ENCODE measurements at regions not wholly inside any gene's neighbourhood (a gene's known extent, or its start where the extent isn't known, plus 50 kb on each side); places are given as distances from the start of the nearest gene placed in this dataset.

DNA sequence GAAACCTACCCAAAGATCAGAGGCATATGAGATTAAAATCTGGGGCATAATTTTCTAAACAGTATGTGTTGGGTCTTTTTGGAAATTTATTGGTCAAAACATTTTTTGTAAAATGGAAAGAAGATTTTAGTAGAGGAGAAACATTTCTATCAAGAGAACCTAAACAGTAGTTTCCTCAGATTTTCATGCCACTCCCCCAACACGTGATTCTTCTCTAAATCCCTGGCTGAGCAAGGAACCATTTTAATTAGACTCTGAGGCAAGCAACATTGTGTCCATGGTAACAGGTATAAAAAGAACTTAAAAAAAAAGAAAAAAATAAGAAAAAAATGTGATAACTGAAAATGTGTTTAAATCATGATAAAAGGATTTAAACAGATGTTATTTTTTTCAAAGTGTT is 1105.2 kb upstream of the ZEB2 start:
- Mint-ChIP-seq H3K27ac (no peak overlapping the region), H3K4me1 (ENCODE audit: low read depth) (no peaks in the 10 kb centered on the region), H3K9me3 (no peaks in the 10 kb centered on the region), H3K36me3 (ENCODE audit: low read depth) (no peaks in the 10 kb centered on the region), H3K4me3 (ENCODE audit: low read depth) (no peak overlapping the region), H3K27me3 (ENCODE audit: low read depth) (no peaks in the 10 kb centered on the region)
- intact Hi-C loops (cut with micrococcal nuclease), result no loop called here
- DNase-seq (ENCODE audit: low spot score), result no peak

GRCh38 chr2:145623136-145623535 is 1103.2 kb upstream of the ZEB2 start:
- Mint-ChIP-seq H3K9me3 (no peaks in the 10 kb centered on the region), H3K36me3 (ENCODE audit: low read depth) (no peaks in the 10 kb centered on the region), H3K27me3 (ENCODE audit: low read depth) (no peaks in the 10 kb centered on the region), H3K27ac (no peak overlapping the region), H3K4me3 (ENCODE audit: low read depth) (no peak overlapping the region), H3K4me1 (ENCODE audit: low read depth) (no peaks in the 10 kb centered on the region)
- intact Hi-C loops (cut with micrococcal nuclease), result no loop called here
- DNase-seq (ENCODE audit: low spot score), result no peak

- Mint-ChIP-seq H3K4me3 (ENCODE audit: low read depth) (no peak overlapping the region), H3K36me3 (ENCODE audit: low read depth) (no peaks in the 10 kb centered on the region), H3K27ac (no peak overlapping the region), H3K9me3 (no peaks in the 10 kb centered on the region), H3K27me3 (ENCODE audit: low read depth) (no peaks in the 10 kb centered on the region), H3K4me1 (ENCODE audit: low read depth) (no peaks in the 10 kb centered on the region)
- no peak for DNase-seq (ENCODE audit: low spot score)
- intact Hi-C loops (cut with micrococcal nuclease), result no loop called here
These were observed 1102.4 kb upstream of the ZEB2 start for GRCh38 chr2:145622285-145622684.

DNA sequence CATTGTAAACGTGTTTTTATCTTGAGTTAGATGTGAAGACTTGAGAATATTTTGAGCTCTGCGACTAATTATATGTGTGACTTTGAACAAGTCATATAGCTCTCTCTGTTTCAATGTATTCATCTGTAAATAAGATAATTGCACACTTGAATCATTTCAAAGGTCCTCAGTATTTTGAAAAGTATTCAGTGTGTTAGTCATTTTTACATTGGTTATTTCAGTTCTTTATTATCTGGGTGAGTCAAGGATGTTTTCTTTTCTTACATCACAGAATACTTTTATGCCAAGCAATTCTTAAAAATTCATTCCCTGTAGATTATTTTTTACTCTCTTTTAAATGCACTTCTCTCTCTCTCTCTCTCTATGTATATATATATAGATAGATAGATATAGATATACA is 1098.0 kb upstream of the ZEB2 start:
- no peaks in the 10 kb centered on the region for H3K36me3 Mint-ChIP-seq (ENCODE audit: low read depth)
- no peak overlapping the region for H3K27ac Mint-ChIP-seq
- intact Hi-C loops (cut with micrococcal nuclease), result no loop called here
- no peaks in the 10 kb centered on the region for H3K27me3 Mint-ChIP-seq (ENCODE audit: low read depth)
- H3K4me3 Mint-ChIP-seq (ENCODE audit: low read depth), result no peak overlapping the region
- H3K4me1 Mint-ChIP-seq (ENCODE audit: low read depth), result no peaks in the 10 kb centered on the region
- peaks cover 3% of the 10 kb centered on the region for H3K9me3 Mint-ChIP-seq
- no peak for DNase-seq (ENCODE audit: low spot score)

GRCh38 chr2:145617420-145617819 is 1097.5 kb upstream of the ZEB2 start:
- H3K4me3 Mint-ChIP-seq (ENCODE audit: low read depth), result no peak overlapping the region
- intact Hi-C loops (cut with micrococcal nuclease), result no loop called here
- H3K27me3 Mint-ChIP-seq (ENCODE audit: low read depth), result no peaks in the 10 kb centered on the region
- no peak overlapping the region for H3K27ac Mint-ChIP-seq
- H3K9me3 Mint-ChIP-seq, result peaks cover 3% of the 10 kb centered on the region
- DNase-seq (ENCODE audit: low spot score), result no peak
- H3K36me3 Mint-ChIP-seq (ENCODE audit: low read depth), result no peaks in the 10 kb centered on the region
- no peaks in the 10 kb centered on the region for H3K4me1 Mint-ChIP-seq (ENCODE audit: low read depth)

- Mint-ChIP-seq H3K27me3 (ENCODE audit: low read depth) (no peaks in the 10 kb centered on the region), H3K27ac (no peak overlapping the region), H3K36me3 (ENCODE audit: low read depth) (no peaks in the 10 kb centered on the region), H3K4me1 (ENCODE audit: low read depth) (no peaks in the 10 kb centered on the region), H3K9me3 (peaks cover 3% of the 10 kb centered on the region), H3K4me3 (ENCODE audit: low read depth) (no peak overlapping the region)
- DNase-seq (ENCODE audit: low spot score), result no peak
- intact Hi-C loops (cut with micrococcal nuclease), result no loop called here
These were observed 1095.7 kb upstream of the ZEB2 start for GRCh38 chr2:145615626-145616025.

DNA sequence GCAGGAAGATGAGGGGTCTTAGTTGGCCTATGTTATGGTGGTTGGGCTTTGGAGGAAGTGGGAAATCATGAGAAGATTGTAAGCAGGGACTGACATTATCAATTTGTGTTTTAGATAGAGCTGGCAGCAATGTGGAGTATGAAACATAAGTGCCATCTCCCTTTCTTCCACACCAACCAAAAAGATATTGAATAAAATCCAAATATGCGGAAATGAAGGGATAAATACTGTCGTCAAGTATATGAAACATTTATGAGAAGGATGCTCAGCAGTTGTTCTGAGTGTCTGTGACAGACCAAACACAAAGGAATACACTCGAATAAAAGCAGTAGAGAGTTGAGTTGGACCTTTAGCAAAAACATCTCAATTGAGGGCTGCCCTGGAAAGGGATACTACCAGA is 1090.0 kb upstream of the ZEB2 start:
- no peaks in the 10 kb centered on the region for H3K36me3 Mint-ChIP-seq (ENCODE audit: low read depth)
- DNase-seq (ENCODE audit: low spot score), result no peak
- H3K9me3 Mint-ChIP-seq, result no peaks in the 10 kb centered on the region
- no peaks in the 10 kb centered on the region for H3K4me1 Mint-ChIP-seq (ENCODE audit: low read depth)
- no peaks in the 10 kb centered on the region for H3K27me3 Mint-ChIP-seq (ENCODE audit: low read depth)
- intact Hi-C loops (cut with micrococcal nuclease), result no loop called here
- H3K4me3 Mint-ChIP-seq (ENCODE audit: low read depth), result no peak overlapping the region
- H3K27ac Mint-ChIP-seq, result no peak overlapping the region

GRCh38 chr2:145601361-145601925 is 1081.5 kb upstream of the ZEB2 start:
- Mint-ChIP-seq H3K9me3 (no peaks in the 10 kb centered on the region), H3K4me3 (ENCODE audit: low read depth) (no peak overlapping the region), H3K27ac (no peak overlapping the region), H3K4me1 (ENCODE audit: low read depth) (no peaks in the 10 kb centered on the region), H3K27me3 (ENCODE audit: low read depth) (no peaks in the 10 kb centered on the region), H3K36me3 (ENCODE audit: low read depth) (no peaks in the 10 kb centered on the region)
- DNase-seq (ENCODE audit: low spot score), result no peak
- intact Hi-C loops (cut with micrococcal nuclease), result no loop called here

GRCh38 chr2:145600811-145601210 is 1080.9 kb upstream of the ZEB2 start:
- H3K4me1 Mint-ChIP-seq (ENCODE audit: low read depth), result no peaks in the 10 kb centered on the region
- H3K27me3 Mint-ChIP-seq (ENCODE audit: low read depth), result no peaks in the 10 kb centered on the region

GRCh38 chr2:145599756-145600155 is 1079.8 kb upstream of the ZEB2 start:
- intact Hi-C loops (cut with micrococcal nuclease), result no loop called here
- H3K27me3 Mint-ChIP-seq (ENCODE audit: low read depth), result no peaks in the 10 kb centered on the region

More at GRCh38 chr2:145600811-145601210, 1080.9 kb upstream of the ZEB2 start:
- Mint-ChIP-seq H3K27ac (no peak overlapping the region), H3K9me3 (no peaks in the 10 kb centered on the region), H3K4me3 (ENCODE audit: low read depth) (no peak overlapping the region), H3K36me3 (ENCODE audit: low read depth) (no peaks in the 10 kb centered on the region)
- intact Hi-C loops (cut with micrococcal nuclease), result no loop called here
- no peak for DNase-seq (ENCODE audit: low spot score)

GRCh38 chr2:145598434-145598833 is 1078.5 kb upstream of the ZEB2 start:
- Mint-ChIP-seq H3K27me3 (ENCODE audit: low read depth) (no peaks in the 10 kb centered on the region), H3K4me1 (ENCODE audit: low read depth) (no peaks in the 10 kb centered on the region), H3K9me3 (no peaks in the 10 kb centered on the region), H3K27ac (no peak overlapping the region), H3K4me3 (ENCODE audit: low read depth) (no peak overlapping the region), H3K36me3 (ENCODE audit: low read depth) (no peaks in the 10 kb centered on the region)
- no peak for DNase-seq (ENCODE audit: low spot score)
- intact Hi-C loops (cut with micrococcal nuclease), result no loop called here

More at GRCh38 chr2:145599756-145600155, 1079.8 kb upstream of the ZEB2 start:
- H3K4me3 Mint-ChIP-seq (ENCODE audit: low read depth), result no peak overlapping the region
- no peaks in the 10 kb centered on the region for H3K4me1 Mint-ChIP-seq (ENCODE audit: low read depth)
- H3K36me3 Mint-ChIP-seq (ENCODE audit: low read depth), result no peaks in the 10 kb centered on the region
- no peak overlapping the region for H3K27ac Mint-ChIP-seq
- no peaks in the 10 kb centered on the region for H3K9me3 Mint-ChIP-seq
- DNase-seq (ENCODE audit: low spot score), result no peak

- Mint-ChIP-seq H3K36me3 (ENCODE audit: low read depth) (no peaks in the 10 kb centered on the region), H3K9me3 (no peaks in the 10 kb centered on the region), H3K27ac (no peak overlapping the region), H3K4me3 (ENCODE audit: low read depth) (no peak overlapping the region), H3K4me1 (ENCODE audit: low read depth) (no peaks in the 10 kb centered on the region), H3K27me3 (ENCODE audit: low read depth) (no peaks in the 10 kb centered on the region)
- no peak for DNase-seq (ENCODE audit: low spot score)
- intact Hi-C loops (cut with micrococcal nuclease), result no loop called here
These were observed 1077.9 kb upstream of the ZEB2 start for GRCh38 chr2:145597809-145598208.

GRCh38 chr2:145597006-145597405 is 1077.1 kb upstream of the ZEB2 start:
- intact Hi-C loops (cut with micrococcal nuclease), result no loop called here
- H3K36me3 Mint-ChIP-seq (ENCODE audit: low read depth), result no peaks in the 10 kb centered on the region
- no peaks in the 10 kb centered on the region for H3K9me3 Mint-ChIP-seq
- no peak overlapping the region for H3K27ac Mint-ChIP-seq
- no peak for DNase-seq (ENCODE audit: low spot score)
- H3K27me3 Mint-ChIP-seq (ENCODE audit: low read depth), result no peaks in the 10 kb centered on the region
- no peaks in the 10 kb centered on the region for H3K4me1 Mint-ChIP-seq (ENCODE audit: low read depth)
- no peak overlapping the region for H3K4me3 Mint-ChIP-seq (ENCODE audit: low read depth)

- no peaks in the 10 kb centered on the region for H3K27me3 Mint-ChIP-seq (ENCODE audit: low read depth)
- no peaks in the 10 kb centered on the region for H3K36me3 Mint-ChIP-seq (ENCODE audit: low read depth)
- no peak overlapping the region for H3K27ac Mint-ChIP-seq
- no peak overlapping the region for H3K4me3 Mint-ChIP-seq (ENCODE audit: low read depth)
- intact Hi-C loops (cut with micrococcal nuclease), result no loop called here
- DNase-seq (ENCODE audit: low spot score), result no peak
- H3K4me1 Mint-ChIP-seq (ENCODE audit: low read depth), result no peaks in the 10 kb centered on the region
- no peaks in the 10 kb centered on the region for H3K9me3 Mint-ChIP-seq
These were observed 1076.5 kb upstream of the ZEB2 start for GRCh38 chr2:145596416-145596815.
